ENCODE measurements at regions not wholly inside any gene's neighbourhood (a gene's known extent, or its start where the extent isn't known, plus 50 kb on each side); places are given as distances from the start of the nearest gene placed in this dataset.

DNA sequence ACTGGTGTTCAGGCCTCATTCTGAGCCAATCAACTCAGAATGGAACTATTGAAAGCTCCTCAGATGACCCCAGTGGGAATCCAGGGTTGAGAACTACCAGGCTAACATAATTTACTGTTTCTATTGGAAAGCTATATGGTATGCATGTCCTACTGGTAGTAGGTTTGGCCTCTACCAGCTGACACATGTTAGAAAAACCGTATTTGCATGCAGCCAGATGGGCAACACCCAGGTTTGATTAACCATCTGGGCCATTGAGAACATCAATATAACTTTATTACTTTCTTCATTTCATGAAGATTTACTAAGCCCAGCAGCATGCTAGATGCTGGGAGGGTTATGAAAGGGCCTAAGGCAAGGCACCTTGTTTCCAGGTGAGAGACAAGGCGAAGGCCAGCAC, 181.4 kb upstream of the PARP11 start:
- Histone ChIP-seq H3K4me1 (no peaks in the 10 kb centered on the region), H3K36me3 (no peaks in the 10 kb centered on the region), H3K9me3 (replicated peaks) (no peaks in the 10 kb centered on the region), H3K27ac (replicated peaks) (no peak overlapping the region), H3K27me3 (ENCODE audit: low read depth) (peaks cover 74% of the 10 kb centered on the region), H3K4me3 (no peak overlapping the region)
- TF ChIP-seq, protein P1, sequence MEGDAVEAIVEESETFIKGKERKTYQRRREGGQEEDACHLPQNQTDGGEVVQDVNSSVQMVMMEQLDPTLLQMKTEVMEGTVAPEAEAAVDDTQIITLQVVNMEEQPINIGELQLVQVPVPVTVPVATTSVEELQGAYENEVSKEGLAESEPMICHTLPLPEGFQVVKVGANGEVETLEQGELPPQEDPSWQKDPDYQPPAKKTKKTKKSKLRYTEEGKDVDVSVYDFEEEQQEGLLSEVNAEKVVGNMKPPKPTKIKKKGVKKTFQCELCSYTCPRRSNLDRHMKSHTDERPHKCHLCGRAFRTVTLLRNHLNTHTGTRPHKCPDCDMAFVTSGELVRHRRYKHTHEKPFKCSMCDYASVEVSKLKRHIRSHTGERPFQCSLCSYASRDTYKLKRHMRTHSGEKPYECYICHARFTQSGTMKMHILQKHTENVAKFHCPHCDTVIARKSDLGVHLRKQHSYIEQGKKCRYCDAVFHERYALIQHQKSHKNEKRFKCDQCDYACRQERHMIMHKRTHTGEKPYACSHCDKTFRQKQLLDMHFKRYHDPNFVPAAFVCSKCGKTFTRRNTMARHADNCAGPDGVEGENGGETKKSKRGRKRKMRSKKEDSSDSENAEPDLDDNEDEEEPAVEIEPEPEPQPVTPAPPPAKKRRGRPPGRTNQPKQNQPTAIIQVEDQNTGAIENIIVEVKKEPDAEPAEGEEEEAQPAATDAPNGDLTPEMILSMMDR (IDR thresholded peaks at IDR 0.05; ENCODE audit: borderline replicate concordance) = no peak
- intact Hi-C loops (cut with micrococcal nuclease) = no loop called here
- no peak for DNase-seq

DNA sequence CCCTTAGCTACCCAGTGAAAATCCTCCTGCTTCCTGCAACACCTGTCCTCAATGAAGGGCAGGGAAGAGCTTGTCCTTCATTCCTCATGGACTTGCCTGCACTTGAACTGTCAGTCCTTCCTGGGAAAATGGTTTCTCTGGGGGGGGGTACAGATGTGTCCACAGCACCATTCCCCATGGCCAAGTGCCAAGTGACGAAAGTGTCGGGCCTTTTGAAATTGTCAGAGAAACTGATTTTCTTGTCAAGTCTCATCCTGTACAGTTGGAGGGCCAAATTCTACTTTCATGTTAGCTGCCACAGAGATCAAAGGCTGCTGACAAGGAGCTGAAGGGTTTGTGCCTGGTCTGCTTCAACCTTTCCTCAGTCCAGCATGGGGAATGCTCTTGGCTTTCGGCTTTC, 179.5 kb upstream of the PARP11 start:
- TF ChIP-seq, protein P1 (IDR thresholded peaks at IDR 0.05; ENCODE audit: borderline replicate concordance) = no peak
- Histone ChIP-seq H3K36me3 (no peaks in the 10 kb centered on the region), H3K4me3 (no peak overlapping the region), H3K9me3 (replicated peaks) (no peaks in the 10 kb centered on the region), H3K4me1 (no peaks in the 10 kb centered on the region), H3K27me3 (ENCODE audit: low read depth) (peaks cover 78% of the 10 kb centered on the region), H3K27ac (replicated peaks) (no peak overlapping the region)
- intact Hi-C loops (cut with micrococcal nuclease) = no loop called here
- DNase-seq = no peak

DNA sequence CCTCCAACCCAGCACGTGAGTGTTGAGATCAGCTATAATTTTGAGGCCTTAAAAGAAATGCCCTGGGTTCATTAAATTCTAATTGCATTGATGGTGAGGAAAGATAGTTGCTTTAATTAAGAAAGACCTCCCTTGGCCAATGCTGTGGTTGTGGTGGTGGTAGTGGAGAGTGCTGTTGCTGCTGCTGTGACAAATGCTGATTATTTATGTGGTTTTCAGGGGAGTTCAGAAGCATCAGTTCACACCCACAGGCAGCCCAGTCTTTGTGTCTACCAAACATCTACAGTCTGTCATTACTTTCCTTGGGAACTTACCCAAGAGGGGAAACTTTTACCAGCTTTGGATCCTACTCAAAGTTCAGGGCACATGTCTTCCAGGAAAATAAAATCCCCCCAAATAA, 178.4 kb upstream of the PARP11 start:
- Histone ChIP-seq H3K27ac (replicated peaks) (no peak overlapping the region), H3K4me3 (no peak overlapping the region), H3K9me3 (replicated peaks) (no peaks in the 10 kb centered on the region), H3K27me3 (ENCODE audit: low read depth) (peaks cover 81% of the 10 kb centered on the region), H3K4me1 (no peaks in the 10 kb centered on the region), H3K36me3 (no peaks in the 10 kb centered on the region)
- intact Hi-C loops (cut with micrococcal nuclease) = no loop called here
- no peak for DNase-seq
- TF ChIP-seq, protein P1 (IDR thresholded peaks at IDR 0.05; ENCODE audit: borderline replicate concordance) = no peak

DNA sequence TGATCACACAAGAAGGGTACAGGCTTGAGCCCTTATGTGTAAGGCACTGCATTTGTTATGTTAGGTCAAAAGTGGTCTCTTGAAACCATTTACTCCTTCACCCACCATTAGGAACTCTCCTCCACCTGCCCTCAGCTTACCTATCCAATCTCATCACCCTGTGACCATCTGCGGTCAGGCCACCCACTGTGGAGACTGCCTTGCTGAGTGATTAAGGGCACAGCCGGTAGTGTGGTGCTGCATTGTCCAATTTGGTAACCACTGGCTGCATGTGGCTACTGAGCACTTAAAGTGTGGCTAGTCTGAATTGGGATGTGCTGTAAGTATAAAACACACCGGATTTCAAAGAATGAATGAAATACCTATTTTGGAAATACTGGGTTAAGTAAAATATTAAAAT, 177.1 kb upstream of the PARP11 start:
- TF ChIP-seq, protein P1 (IDR thresholded peaks at IDR 0.05; ENCODE audit: borderline replicate concordance) = no peak
- no peak for DNase-seq
- no peak overlapping the region for H3K4me3 ChIP-seq
- H3K27me3 ChIP-seq (ENCODE audit: low read depth) = peaks cover 79% of the 10 kb centered on the region
- intact Hi-C loops (cut with micrococcal nuclease) = no loop called here
- H3K27ac ChIP-seq (replicated peaks) = no peak overlapping the region
- no peaks in the 10 kb centered on the region for H3K36me3 ChIP-seq
- H3K9me3 ChIP-seq (replicated peaks) = no peaks in the 10 kb centered on the region
- no peaks in the 10 kb centered on the region for H3K4me1 ChIP-seq

DNA sequence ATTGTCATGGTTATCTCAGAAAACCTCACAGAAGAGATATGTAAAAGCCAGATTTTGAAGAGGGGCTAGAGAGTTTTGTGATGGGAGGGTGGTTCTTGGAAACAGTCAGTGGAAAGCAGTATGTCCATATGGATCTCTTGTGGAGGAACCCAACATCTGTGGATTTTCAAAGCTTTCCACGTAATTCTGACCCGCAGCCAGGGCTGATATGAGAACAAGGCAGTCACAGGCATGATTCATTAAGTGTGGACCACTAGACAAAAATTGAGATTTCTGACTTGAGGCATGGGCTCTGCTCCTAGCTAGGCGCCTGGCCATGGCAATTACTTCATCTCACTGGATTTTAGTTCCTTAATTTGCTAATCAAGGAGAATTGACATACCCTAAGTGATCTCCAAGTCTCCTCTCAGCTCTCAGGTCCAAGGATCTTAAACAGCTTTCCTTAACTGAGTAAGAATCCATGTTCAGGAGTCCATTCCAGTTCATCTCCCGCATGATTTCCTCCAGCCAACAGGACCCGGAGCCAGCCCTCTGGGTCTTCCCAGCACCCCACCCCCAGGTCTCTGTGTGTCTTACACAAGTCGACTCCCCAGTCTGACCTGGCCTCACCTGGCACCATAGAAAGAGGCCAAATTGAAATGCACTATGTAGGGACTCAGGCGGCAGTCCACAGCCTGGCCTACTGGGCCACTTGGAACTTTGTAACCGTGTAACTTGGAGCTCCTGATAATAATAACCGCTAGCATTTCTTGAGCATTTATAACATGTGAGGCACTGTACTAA, 176.3 kb upstream of the PARP11 start:
- no peak overlapping the region for H3K4me3 ChIP-seq
- TF ChIP-seq, protein P1 (IDR thresholded peaks at IDR 0.05; ENCODE audit: borderline replicate concordance) = no peak
- H3K4me1 ChIP-seq = no peaks in the 10 kb centered on the region
- no peaks in the 10 kb centered on the region for H3K9me3 ChIP-seq (replicated peaks)
- intact Hi-C loops (cut with micrococcal nuclease) = no loop called here
- peaks cover 81% of the 10 kb centered on the region for H3K27me3 ChIP-seq (ENCODE audit: low read depth)
- no peak for DNase-seq
- H3K36me3 ChIP-seq = no peaks in the 10 kb centered on the region
- no peak overlapping the region for H3K27ac ChIP-seq (replicated peaks)

All from left ventricle myocardium inferior (tissue), 1 donor.